ENCODE measurements at regions not wholly inside any gene's neighbourhood (a gene's known extent, or its start where the extent isn't known, plus 50 kb on each side); places are given as distances from the start of the nearest gene placed in this dataset.

DNA sequence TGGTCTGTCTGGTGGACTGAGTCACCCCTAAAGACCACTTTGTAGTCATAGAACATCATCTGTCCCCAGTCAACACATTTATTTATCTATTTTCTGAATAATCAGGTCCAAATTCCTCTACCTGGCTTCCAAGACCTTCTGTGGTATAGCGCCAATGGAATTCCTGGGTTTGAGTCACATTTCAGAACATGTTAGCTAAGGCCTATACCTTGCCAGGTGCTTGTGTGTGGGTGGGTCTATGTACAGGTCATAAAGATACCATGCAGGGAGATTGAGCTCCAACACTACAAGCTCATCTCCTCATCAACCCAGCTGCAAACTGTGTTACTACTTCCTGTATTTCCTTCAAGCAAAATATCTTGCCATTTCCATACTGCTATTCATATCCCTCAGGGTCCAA, 113.3 kb downstream of the TRAPPC11 start:
- BruUV-seq (replicated peaks): no TSS peak
- no peaks in the 10 kb centered on the region for H3K9me3 ChIP-seq (ENCODE audit: control insufficient read depth, insufficient read depth, low read depth, low read length)
- no peak overlapping the region for H3K4me3 ChIP-seq (ENCODE audit: low read depth in 2 of 2, low read length in 2 of 2)
- no peak overlapping the region for H3K27ac ChIP-seq (ENCODE audit: low read length)
- intact Hi-C loops (cut with micrococcal nuclease; ENCODE audit: unreplicated experiment) (no loop called here), in situ Hi-C loops (cut with HindIII; ENCODE audit: low pct_unique_long_range_greater_than_20kb, low sequenced_read_pairs) (no loop called here)
- CTCF ChIA-PET: no interaction called here
- POLR2A ChIA-PET: no interaction called here
- TF ChIP-seq, protein P1, sequence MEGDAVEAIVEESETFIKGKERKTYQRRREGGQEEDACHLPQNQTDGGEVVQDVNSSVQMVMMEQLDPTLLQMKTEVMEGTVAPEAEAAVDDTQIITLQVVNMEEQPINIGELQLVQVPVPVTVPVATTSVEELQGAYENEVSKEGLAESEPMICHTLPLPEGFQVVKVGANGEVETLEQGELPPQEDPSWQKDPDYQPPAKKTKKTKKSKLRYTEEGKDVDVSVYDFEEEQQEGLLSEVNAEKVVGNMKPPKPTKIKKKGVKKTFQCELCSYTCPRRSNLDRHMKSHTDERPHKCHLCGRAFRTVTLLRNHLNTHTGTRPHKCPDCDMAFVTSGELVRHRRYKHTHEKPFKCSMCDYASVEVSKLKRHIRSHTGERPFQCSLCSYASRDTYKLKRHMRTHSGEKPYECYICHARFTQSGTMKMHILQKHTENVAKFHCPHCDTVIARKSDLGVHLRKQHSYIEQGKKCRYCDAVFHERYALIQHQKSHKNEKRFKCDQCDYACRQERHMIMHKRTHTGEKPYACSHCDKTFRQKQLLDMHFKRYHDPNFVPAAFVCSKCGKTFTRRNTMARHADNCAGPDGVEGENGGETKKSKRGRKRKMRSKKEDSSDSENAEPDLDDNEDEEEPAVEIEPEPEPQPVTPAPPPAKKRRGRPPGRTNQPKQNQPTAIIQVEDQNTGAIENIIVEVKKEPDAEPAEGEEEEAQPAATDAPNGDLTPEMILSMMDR (IDR thresholded peaks at IDR 0.05): no peak
- TF ChIP-seq POLR2AphosphoS5 (IDR thresholded peaks at IDR 0.05; ENCODE audit: low read depth, low read length) (no peak), TCF7L2 (IDR thresholded peaks at IDR 0.05; ENCODE audit: low read depth, low read length) (no peak), SIN3A (IDR thresholded peaks at IDR 0.05; ENCODE audit: borderline replicate concordance, insufficient read depth, low read depth, low read length) (no peak)
- TF ChIP-seq, protein P2, sequence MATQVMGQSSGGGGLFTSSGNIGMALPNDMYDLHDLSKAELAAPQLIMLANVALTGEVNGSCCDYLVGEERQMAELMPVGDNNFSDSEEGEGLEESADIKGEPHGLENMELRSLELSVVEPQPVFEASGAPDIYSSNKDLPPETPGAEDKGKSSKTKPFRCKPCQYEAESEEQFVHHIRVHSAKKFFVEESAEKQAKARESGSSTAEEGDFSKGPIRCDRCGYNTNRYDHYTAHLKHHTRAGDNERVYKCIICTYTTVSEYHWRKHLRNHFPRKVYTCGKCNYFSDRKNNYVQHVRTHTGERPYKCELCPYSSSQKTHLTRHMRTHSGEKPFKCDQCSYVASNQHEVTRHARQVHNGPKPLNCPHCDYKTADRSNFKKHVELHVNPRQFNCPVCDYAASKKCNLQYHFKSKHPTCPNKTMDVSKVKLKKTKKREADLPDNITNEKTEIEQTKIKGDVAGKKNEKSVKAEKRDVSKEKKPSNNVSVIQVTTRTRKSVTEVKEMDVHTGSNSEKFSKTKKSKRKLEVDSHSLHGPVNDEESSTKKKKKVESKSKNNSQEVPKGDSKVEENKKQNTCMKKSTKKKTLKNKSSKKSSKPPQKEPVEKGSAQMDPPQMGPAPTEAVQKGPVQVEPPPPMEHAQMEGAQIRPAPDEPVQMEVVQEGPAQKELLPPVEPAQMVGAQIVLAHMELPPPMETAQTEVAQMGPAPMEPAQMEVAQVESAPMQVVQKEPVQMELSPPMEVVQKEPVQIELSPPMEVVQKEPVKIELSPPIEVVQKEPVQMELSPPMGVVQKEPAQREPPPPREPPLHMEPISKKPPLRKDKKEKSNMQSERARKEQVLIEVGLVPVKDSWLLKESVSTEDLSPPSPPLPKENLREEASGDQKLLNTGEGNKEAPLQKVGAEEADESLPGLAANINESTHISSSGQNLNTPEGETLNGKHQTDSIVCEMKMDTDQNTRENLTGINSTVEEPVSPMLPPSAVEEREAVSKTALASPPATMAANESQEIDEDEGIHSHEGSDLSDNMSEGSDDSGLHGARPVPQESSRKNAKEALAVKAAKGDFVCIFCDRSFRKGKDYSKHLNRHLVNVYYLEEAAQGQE (IDR thresholded peaks at IDR 0.05; ENCODE audit: insufficient read depth in 1 of 2, low read depth in 2 of 2, low read length in 1 of 2): no peak
- DNase-seq (ENCODE audit: low read depth, low spot score) (no peak), ATAC-seq (no peak)
- no peaks in the 10 kb centered on the region for H3K36me3 ChIP-seq (ENCODE audit: control insufficient read depth, insufficient read depth, low read length)
- no peaks in the 10 kb centered on the region for H3K27me3 ChIP-seq (ENCODE audit: control insufficient read depth, insufficient read depth, low read length)
- H3K4me1 ChIP-seq (ENCODE audit: control insufficient read depth, insufficient read depth, low read length): no peaks in the 10 kb centered on the region

DNA sequence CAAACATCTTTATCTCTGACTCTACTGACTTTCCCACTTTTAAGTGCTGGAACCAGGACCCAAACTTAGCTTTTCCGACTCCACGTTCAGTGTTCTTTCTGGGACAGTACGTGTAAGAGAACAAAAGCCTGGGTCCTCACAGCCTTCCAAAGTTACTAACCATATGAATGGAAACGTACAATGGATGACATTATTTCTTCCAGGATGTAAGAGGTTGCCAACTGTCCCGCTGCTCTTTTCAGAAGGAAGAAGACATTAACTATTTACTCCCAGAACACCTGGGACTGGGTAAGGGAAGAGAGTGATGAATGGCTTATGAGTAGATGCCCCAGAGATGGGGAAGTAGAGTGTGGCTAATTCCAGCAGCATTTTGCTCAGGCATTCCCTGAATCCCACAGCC, 114.7 kb downstream of the TRAPPC11 start:
- H3K27ac ChIP-seq (ENCODE audit: low read length): no peak overlapping the region
- DNase-seq (ENCODE audit: low read depth, low spot score) (no peak), ATAC-seq (no peak)
- in situ Hi-C loops (cut with HindIII; ENCODE audit: low pct_unique_long_range_greater_than_20kb, low sequenced_read_pairs): no loop called here
- BruUV-seq (replicated peaks): no TSS peak
- POLR2A ChIA-PET: no interaction called here
- no peak overlapping the region for H3K4me3 ChIP-seq (ENCODE audit: low read depth in 2 of 2, low read length in 2 of 2)
- CTCF ChIA-PET: no interaction called here
- H3K27me3 ChIP-seq (ENCODE audit: control insufficient read depth, insufficient read depth, low read length): no peaks in the 10 kb centered on the region
- H3K36me3 ChIP-seq (ENCODE audit: control insufficient read depth, insufficient read depth, low read length): no peaks in the 10 kb centered on the region
- intact Hi-C loops (cut with micrococcal nuclease; ENCODE audit: unreplicated experiment): no loop called here
- H3K9me3 ChIP-seq (ENCODE audit: control insufficient read depth, insufficient read depth, low read depth, low read length): no peaks in the 10 kb centered on the region
- TF ChIP-seq SIN3A (IDR thresholded peaks at IDR 0.05; ENCODE audit: borderline replicate concordance, insufficient read depth, low read depth, low read length) (no peak), TCF7L2 (IDR thresholded peaks at IDR 0.05; ENCODE audit: low read depth, low read length) (no peak), POLR2AphosphoS5 (IDR thresholded peaks at IDR 0.05; ENCODE audit: low read depth, low read length) (no peak)
- TF ChIP-seq, protein P2 (IDR thresholded peaks at IDR 0.05; ENCODE audit: insufficient read depth in 1 of 2, low read depth in 2 of 2, low read length in 1 of 2): no peak
- TF ChIP-seq, protein P1 (IDR thresholded peaks at IDR 0.05): no peak
- no peaks in the 10 kb centered on the region for H3K4me1 ChIP-seq (ENCODE audit: control insufficient read depth, insufficient read depth, low read length)
